ENCODE measurements at regions not wholly inside any gene's neighbourhood (a gene's known extent, or its start where the extent isn't known, plus 50 kb on each side); places are given as distances from the start of the nearest gene placed in this dataset.

DNA sequence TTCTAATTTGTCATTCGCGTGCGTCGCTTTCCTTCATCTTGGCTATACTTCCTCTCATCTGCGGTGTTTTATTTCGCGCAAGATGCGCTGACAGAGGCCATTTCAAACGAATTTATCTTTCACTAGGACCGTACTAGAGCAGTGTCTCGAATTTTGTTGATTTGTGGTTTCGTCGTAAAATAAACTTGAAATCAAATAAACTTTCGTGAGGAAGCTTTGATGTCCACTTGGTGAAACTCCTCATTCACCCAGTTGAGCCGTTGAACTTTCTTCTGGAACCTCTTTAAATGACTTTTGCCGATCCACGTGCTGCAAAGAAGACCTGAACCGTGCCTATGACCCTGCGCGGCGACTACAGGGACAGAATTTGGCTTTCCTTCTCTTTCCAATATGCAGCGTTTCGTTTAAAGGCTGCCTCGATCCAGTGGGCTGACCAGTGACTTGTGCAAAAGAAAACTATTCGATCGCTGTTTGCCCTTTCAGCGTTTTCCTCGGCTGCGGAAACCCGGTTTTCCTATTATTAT lies 163.9 kb upstream of the PPP1R3A start:
- TF ChIP-seq POLR2A (IDR thresholded peaks at IDR 0.05), result no peak
- TF ChIP-seq, protein P1, sequence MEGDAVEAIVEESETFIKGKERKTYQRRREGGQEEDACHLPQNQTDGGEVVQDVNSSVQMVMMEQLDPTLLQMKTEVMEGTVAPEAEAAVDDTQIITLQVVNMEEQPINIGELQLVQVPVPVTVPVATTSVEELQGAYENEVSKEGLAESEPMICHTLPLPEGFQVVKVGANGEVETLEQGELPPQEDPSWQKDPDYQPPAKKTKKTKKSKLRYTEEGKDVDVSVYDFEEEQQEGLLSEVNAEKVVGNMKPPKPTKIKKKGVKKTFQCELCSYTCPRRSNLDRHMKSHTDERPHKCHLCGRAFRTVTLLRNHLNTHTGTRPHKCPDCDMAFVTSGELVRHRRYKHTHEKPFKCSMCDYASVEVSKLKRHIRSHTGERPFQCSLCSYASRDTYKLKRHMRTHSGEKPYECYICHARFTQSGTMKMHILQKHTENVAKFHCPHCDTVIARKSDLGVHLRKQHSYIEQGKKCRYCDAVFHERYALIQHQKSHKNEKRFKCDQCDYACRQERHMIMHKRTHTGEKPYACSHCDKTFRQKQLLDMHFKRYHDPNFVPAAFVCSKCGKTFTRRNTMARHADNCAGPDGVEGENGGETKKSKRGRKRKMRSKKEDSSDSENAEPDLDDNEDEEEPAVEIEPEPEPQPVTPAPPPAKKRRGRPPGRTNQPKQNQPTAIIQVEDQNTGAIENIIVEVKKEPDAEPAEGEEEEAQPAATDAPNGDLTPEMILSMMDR (IDR thresholded peaks at IDR 0.05), result no peak

All from adrenal gland (tissue), 5 donors.